ENCODE measurements at regions not wholly inside any gene's neighbourhood (a gene's known extent, or its start where the extent isn't known, plus 50 kb on each side); places are given as distances from the start of the nearest gene placed in this dataset.

DNA sequence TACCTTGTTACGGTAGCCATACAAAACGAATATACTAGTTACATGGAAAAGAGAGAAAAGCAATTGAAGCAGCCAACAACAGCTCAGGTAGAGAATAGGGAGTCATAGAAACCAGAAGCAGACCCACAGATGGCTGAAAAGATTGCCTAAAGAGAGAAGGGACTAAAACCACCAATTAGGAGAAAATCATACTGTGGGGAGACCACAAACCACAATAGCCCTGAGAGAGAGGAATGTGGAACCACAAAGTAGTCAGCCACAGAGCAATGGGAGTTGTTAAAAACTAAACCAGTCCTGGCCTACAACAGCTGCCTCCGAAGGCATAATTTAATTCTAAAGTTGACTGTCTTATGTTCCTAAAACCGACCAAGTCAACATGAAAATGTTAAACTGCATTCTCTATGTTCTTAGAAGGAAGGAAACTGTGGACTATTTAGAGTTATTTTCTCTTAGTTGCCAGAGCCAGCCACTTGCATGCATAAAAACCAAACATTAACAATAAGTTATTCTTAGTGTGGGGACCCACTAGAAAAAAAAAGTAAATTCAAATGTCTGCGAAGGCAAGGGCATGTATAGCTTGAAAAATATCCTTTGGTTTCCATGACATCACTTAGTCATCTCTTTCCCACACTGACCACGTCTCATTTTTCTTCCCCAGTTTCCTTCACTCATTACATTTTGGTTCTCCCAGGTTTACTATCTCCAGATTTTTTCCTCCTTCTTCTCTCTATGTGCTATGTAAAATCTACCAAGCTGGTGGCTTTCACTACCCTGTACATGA, 398.1 kb downstream of the NOVA1 start:
- no peak for DNase-seq

DNA sequence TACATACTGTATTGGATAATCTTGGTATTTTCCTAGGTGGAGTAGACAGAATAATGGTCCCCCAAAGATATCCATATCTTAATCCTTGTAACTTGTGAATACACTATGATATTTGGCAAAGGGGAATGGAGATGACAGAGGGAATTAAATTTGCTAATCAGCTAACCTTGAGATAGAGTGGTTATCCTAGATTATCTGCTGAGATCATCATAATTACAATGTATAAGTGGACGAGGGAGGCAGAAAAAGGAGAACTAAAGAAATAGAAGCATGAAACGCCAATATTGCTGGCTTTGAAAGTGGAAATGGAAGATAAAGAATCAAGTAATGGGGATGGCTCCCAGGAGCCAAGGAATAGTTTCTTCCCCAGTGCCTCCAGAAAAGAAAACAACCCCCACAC, 398.7 kb downstream of the NOVA1 start:
- DNase-seq: no peak

DNA sequence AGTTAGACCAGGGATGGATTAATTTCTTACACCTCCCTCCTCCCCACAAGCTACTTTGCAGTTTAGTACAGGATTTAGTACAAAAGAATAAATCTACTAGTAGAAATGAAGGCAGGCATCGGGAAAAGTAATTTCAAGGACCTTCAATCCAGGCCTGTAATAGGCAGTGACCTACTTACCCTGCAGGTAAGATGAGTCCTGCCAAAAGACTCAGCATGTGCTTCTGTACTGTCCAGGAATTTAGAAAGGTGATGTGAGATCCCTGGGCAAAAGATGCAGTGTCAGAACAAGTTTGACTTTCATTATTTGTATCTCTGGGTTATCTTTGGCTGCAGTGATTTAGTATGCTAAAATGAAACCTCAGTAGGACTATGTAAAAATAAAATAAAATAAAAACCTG, 403.0 kb downstream of the NOVA1 start:
- no peak for DNase-seq

DNA sequence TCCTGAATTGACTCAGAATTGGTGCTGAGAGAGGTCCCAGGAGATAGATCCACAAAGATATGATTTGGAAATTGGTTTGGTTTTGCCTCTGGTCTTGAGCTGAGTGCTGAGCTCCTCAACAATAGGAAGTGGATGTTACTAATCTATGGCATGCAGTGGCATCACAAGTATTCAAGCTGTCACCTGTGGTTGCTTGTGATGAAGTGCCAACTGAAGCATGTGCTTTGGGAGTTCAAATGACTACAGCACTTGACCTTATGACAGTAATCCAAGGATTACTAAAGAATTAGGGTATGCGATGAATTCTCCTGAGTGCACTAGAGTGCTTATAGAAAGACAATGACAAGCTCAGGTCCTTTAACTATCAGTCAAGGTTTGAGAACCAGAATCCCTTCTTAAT, 406.2 kb downstream of the NOVA1 start:
- no peak for DNase-seq

DNA sequence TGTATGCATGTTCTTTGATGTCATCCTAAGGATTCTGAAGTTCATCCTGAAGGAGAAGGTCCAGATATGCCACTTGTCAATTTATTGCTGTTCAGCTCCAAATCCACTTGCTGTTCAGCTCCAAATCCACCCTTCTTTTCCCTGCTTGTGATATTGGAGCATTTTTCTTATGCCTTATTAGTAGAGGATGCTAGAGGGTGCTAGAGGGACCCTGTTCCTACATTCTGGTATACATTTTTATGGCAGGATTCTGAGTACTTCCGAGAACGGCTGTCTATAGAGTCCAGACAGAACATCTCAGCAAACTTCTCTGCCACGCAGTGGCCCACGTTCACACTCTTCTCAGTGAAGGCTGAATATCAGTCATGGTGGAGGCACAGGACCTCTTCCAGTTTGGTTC, 406.7 kb downstream of the NOVA1 start:
- DNase-seq: peak in 1 of 2 experiments; percentile 11

DNA sequence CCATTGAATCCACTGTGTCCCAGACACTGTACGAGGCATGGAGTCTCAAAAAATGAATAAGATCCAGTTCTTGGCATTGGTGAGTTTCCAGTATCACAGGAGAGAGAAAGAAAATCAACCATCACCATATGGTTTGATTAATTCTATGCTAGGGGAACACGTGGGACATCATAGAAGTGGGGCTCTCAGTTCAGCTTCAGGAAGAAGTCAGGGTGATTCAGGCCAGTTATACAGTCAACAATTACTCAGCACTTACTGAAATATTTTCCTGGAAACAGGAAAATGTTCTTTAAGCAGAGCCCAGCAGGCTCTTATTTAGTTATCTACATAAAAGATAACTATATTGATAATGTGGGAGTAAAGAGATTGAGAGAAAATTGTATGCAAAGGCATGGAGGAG, 407.2 kb downstream of the NOVA1 start:
- DNase-seq: no peak

DNA sequence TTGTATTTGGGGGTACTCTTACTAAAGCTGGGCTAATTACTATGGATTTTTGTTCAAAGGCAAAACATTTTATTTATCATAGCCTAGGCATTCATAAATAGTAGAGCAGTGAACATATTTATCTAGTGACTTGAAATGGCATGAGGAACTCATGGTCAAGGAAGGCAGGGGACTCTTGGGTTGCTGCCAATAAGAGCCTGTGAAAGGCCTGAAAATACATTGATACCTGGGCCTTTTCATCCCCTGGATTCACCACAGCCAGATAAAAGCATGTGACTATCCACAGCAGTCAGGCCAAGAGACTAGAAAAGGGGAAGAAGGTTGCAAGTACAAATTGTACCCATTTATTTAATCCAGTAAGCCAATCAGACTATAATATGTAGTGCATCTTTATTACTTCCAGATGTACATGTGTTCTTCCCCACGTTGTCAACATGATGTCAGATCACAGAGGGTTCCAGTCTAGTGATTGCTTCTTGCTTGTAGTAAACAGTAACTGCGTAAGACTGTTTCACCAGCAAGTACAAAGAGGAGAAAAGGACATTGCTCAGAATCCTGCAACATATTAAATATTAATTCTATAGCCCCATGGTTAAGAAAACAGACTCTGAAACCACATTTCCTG, 409.7 kb downstream of the NOVA1 start:
- DNase-seq: no peak

DNA sequence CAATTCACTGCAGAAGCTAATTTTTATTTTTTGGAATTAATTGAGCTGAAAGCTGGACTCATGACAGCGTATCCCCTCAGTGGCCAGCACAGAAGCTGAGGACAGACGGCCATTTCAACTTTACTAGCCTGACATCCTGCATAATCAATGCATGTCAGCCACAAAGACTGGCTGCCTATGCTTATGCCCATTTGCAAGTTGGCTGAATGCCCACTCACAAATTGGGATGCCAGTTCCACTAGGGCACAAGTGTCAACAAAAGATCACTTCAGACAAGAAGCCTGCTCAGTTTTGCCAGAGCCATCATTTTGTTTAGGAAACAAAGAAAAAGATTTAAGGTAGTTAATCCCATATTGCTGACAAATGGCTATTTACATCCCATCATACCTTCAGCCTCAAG, 417.6 kb downstream of the NOVA1 start:
- DNase-seq: peak in 1 of 2 experiments; percentile 4

DNA sequence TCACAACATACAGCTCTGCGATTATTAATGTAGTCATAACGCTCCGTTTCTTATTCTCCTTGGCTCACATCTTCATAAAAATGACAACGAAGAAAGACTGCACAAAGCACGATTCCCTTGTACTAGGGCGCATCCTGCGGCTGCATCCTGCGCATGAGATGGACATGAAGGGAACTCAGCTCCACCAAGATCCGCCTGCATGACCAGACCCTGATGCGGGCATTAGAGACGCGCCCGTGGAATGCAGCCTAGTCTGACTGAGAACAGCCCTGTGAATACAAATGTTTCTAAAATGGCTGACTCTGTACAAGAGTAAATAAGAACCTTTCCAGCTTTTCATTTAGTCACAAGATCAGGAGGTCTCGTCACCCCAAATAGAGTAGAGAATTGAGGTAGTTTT, 422.2 kb downstream of the NOVA1 start:
- DNase-seq: no peak

DNA sequence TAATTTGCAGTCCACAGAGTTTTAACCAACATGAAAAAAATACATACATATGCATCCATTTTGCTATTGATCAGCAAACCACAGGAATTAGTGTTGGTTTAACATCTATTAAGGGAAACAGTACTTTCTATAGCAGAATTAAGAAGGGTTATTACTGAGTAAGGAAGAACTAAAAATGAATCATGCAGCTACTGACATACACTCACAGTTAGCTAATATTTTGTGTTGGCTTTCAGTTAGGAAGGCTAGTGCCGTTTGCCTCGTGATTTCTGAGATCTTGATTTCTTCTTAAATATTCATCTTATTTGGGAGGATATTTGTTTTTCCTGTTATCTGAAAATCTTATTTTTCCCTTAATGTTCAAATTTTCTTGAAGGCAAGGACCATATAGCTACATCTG, 423.4 kb downstream of the NOVA1 start:
- DNase-seq: no peak

DNA sequence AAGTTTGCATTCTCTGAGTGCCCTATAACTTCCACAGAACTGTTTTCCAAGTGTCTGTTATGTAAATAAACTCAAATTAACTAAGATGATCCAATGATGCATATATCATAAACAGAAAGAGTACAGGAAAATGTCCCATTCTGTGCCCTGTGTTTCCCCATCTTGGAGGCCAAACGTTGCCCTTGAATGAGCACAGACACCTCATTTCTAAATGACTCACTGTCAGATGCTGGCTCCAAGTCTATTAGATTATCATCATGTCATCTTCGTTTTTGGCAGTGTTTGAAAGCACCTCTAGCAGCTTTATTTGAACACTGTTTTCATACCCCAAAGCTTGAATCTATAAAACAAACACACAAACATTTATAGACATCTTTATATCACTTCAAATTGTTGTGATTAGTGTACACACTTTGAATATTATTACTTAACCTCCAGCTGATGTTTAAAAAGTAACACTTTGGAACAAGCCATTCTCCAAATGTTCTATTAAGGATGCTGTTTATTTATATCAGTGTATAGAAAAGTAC, 424.2 kb downstream of the NOVA1 start:
- DNase-seq: no peak

DNA sequence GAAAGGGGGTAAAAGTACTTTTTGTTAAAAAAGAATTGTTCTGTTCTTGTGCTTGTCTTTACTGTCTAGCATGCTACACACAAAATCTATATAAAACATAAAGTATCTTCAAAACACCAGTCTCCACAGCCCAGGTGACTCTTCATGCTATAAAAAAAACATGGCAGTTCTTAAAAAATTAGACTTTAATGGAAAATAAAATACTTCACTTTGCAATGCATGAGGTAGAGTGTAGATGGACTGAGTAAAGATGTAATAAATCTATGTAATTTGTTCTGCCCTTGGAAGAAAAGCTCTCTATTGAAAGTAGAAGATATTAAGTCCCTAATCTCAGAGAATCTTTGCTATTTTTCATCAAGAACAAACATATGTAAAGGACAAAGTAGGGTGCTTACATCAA, 425.4 kb downstream of the NOVA1 start:
- no peak for DNase-seq

DNA sequence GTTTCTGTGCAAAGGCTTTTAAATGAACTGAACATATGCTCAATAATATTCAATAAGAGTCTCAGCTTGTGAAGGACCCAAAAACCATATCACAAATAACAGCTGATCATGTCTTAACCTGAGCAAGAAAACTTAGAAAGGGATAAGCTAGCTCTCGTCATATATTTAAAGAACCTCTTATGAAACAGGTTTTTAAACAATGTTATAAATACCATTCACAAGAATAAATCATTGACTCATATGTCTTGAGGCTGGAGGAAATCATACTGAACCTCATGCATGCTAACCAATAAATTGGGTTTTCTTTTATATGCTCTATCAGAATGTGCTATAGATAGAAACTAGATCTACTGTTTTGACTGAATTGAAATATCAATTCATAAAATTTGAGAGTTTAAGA, 426.9 kb downstream of the NOVA1 start:
- no peak for DNase-seq

DNA sequence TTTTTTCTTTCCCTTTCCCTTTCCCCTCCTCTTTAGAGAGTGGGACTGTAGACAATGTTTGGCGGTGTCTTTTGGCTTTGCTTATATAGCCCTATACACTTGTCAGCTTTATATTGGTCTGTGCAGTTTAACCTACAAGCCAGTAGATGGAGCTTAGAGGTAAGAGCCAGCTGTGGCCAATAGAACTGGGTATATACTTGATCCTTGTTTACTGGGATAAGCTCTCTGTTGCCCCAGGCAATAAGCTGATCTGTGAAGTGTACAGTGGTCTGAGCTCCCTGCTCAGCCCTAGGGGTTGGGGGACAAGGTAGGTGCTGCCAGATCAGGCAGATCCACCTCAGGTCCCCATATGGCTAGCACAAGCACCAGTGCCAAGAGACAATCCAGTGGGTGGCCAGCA, 434.1 kb downstream of the NOVA1 start:
- DNase-seq: peak; percentile 42 to 71

DNA sequence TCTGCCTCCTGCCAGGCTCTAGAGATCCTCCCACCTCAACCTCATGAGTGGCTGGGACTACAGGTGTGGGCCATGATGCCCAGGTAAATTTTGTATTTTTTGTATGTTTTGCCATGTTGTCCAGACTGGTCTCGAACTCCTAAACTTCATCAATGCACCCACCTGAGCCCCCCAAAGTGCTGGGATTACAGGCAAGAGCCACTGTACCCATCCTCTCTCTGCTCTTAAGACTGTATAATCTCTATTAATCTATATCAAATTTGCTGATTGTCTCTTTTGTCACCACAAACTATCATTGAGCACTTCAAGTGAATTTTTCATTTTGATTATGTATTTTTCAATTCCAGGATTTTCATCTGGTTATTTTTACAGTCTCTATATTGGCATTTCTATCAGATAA, 440.3 kb downstream of the NOVA1 start:
- DNase-seq: no peak

DNA sequence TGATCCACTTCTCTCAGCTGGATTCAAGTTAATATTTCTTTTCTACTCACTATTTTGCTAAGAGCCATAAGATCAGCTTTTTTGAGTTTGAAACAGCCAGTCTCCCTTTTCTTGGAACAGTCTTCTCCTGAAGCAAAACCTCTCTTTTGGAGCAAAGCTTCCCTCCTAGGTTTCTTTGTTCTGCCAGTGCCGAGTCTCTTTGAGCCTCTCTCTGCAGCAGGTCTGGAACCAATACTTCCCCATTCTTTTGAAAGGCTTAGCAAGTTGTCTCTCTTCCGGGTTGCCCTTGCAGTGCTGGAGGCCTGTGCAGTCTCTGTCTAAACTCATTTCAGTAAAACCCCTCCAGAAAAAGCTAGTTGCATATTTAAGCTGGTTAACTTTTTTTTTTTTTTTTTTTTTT, 454.8 kb downstream of the NOVA1 start:
- no peak for DNase-seq

DNA sequence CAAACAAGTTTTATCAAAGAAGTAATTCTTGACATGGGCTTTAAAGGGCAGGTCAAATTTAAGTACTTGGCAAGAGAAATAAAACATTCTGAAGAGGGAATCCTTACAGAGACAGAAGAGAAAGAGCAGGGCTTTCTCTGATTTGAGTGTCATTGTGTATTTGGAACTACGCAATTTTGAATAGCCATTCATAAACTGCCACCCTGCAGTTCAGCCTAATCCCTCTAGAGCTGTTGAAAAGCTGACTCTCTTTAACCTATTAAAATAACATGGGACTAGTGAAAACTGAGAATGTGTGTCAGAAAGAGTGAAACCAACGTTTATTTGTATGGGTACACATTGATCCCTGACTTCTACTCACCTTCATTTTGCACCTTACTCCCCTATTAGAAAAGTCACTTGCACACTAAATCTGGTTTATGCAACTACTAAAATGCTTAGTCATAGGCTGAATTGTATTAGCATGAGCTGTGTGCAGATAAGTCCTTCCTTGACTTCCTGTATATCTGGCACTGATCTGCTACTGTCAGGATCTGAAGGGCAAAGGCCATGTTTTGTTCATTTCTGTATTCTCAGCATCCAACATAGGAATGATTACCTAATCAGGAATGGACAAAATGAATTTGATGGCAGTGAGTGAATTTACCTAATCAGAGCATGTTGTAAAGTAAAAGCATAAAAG, 458.9 kb downstream of the NOVA1 start:
- no peak for DNase-seq

DNA sequence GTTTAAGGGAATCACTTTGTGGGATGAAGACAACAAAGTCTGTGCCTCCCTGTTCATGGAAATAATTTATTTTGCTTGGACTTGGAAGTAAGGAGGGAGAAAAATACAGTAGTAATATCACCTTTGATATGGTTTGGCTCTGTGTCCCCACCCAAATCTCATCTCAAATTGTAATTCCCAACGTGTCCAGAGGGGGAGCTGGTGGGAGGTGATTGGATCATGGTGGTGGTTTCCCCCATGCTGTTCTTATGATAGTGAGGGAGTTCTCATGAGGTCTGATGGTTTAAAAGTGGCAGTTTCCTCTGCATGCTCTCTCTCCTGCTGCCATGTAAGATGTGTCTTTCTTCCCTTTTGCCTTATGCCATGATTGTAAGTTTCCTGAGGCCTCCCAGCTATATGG, 460.7 kb downstream of the NOVA1 start:
- DNase-seq: no peak

DNA sequence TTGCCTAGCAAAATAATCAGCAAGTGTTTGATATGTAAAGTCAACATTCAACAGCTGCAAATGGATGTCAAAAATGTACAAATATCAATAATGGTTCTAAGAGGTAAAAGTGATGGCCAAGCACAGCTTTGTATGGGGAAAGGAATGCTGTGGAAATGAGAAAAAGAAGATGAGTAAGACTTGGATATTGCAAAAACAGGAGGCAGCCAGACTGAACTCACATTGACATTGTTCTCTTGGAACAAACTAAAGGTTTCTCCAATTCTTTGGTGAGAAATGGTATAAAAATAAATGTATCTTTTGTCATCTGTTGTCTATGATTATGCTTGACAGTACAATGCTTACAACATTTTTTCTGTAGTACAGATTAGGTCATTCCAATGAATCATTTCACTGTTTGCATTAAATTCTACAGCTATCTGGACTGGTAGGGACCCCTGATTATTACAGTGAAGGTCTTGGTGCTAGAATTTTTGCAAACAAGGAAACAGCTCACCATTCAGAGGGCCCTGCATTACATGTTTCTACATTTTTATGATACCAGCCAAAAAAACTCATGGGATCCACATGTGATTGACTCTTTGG, 465.7 kb downstream of the NOVA1 start:
- DNase-seq: no peak

DNA sequence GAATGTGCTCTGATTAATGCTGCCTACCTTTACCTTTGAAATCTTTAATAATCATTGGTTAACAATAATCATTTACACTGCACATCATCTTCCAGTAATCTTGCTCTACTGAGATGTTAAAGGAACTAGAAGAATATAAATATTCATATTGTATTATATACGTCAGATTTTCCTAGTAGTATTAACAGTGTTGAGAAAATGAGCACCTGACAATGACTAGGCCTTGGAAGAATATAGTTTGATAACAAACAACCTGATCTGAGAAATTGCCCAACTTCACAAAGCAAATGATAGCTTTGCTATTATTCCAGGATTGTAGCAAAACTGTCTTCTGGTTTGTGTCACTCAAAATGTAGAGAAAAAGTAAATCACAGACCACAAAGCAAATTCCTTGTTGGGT, 467.1 kb downstream of the NOVA1 start:
- no peak for DNase-seq

DNA sequence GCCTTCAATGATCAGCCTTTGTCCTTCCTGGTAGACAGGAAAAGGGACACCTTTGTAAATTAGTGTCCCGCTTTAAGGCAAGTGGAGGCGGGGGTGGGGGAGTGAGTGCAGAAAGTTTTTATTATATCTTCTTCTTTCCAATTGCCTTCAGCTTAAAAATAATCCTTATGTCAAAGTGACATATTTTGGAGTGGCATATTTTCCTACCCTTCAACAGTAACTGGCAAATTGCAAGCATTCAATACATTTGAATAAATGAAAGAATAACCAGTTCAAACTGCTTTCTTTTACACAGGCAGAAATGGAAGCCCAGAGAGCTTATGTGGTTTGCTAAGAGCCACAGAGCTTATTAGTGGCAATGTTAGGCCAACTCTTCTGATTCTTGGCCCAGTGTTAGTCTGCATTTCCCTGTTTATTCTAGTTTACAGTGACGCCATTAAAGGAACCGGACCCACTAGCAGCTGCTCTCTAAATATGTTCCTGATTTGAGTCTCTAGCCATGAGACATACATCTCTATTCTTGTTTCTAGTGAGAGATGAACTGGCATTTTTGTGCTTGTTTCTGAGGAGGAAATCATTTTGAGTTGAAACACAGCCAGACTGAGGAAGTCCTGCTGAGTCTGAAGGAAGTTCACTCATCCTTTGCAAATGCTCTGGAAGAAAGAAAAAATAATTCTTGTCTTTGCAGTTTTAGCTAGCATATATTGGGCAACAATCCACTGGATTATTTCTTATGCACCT, 468.7 kb downstream of the NOVA1 start:
- no peak for DNase-seq

DNA sequence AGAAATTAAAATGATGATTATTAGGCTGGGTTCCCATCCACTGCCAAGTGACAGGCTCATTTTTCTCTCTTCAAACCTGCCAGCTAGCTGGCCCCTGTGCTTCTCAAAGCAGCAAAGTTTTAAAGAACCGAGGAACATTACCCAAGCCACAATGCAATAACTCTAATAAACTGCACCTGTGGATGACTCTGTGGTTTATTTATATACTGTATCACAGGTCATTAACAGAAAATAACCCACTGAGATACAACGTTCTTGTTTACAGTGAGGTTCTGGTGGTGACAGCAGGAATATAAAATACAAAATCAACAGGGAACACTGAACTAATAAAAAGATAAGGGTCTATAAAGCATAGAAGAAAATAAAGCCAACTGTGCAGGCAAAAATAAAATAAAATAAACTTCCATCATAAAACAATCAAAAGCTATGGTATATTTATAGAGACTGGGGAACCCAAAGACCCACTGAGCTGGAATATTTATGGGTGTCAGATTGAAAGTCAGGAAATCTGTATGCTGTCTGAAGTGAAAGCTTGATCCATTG, 472.9 kb downstream of the NOVA1 start:
- DNase-seq: no peak

DNA sequence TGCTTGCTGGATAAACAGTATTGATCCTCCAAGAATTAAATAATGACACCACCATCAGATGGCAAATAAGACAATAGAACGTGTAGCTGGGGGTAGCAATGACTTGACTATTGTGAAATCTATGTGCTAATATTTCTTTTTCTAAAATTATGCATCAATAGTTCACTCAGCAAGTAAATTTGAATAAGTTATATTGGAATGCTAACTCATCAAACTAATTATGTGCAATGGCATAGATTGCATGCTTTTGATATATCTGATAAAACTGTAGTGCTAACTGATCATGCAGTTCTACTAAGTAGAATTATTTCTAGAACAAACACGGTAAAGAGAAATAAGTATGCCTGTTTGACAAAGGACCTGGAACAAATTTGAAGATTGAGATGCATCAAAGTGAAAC, 474.4 kb downstream of the NOVA1 start:
- no peak for DNase-seq
